ENCODE measurements at regions not wholly inside any gene's neighbourhood (a gene's known extent, or its start where the extent isn't known, plus 50 kb on each side); places are given as distances from the start of the nearest gene placed in this dataset.
"Not testable (repeated sequence)": the region's sequence is repeated elsewhere in the genome, so short reads cannot be mapped to it uniquely, and the experiment has no call there.

DNA sequence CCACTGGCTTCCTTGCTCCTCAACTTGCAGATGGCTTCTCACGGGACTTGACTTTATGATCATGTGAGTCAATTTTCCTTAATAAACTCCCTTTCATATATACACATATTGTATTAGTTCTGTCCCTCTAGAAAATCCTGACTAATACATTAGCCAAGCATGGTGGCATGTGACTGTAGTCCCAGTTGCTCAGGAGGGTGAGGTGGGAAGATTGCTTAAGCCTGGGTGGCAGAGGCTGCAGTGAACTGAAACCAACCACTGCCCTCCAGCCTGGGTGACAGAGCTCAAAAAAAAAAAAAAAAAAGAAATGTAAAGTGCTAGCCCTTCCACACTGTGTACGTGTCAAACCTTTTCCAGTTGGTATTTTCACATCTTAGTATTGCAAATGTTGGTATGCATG is 857.0 kb downstream of the LTN1 start:
- no peak for DNase-seq (ENCODE audit: low spot score)

DNA sequence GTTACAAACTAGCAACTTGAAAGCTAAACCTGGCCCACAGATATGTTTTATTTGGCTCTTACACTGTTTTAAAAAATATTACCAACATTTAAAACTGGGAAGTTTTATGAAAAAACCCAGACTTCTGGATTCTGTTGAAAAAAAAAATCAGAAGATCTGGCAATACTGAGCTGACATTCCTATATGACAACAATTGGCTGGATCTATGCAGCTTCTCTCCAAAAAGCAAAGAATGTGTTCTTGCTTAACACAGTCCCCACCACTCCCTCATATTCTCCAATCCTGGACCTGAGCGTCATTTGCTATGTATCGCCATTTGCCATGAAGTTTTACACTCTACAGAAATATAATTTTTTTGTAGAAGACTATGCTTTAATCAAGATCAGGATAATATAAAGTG is 859.6 kb downstream of the LTN1 start:
- no peak for DNase-seq (ENCODE audit: low spot score)

DNA sequence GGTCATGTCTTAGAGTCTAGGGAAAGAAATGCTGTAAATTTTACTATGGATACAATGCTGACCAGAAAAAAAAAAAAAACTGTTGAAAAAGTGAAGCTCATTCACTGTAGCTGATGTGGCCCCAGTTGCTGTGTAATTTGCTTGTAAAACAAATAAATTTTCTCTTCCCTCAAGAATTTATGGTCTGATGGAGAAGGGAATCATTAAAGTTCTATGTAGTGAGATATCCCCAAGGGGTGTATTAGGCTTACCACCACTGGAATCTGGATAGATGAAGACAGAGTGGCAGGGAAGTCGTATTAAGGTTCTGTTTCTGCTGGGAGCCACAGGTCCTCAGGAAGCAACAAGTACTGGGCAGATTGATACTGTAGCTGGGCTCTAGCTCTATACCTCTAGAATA is 860.0 kb downstream of the LTN1 start:
- no peak for DNase-seq (ENCODE audit: low spot score)

DNA sequence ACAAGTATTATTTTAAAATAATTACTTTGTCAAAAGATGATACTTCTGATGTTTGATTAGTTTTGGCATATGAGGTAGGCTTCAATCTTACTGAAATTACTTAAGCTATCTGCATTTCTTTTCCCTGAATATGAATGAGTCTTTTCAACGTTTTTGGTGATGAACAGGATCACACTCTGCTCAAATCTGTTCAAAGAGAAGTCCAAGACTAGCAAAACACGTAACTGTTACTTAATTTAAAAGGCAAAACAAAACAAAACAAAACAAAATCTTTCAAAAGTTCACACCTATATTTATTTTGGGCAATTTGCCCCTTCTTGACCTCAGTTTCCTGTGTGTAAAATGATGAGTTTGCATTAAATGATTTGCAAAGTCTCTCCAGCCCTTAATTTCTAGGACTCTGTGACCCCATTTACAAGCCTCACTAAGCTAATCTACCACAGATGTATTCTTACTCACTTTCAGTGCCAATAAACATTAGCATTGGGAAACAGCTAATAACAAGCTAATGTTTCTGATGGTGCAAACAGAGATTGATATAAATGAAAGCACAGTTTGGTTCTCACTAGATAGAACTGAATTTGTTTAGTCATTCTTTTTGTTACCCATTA is 865.4 kb downstream of the LTN1 start:
- no peak for DNase-seq (ENCODE audit: low spot score)

DNA sequence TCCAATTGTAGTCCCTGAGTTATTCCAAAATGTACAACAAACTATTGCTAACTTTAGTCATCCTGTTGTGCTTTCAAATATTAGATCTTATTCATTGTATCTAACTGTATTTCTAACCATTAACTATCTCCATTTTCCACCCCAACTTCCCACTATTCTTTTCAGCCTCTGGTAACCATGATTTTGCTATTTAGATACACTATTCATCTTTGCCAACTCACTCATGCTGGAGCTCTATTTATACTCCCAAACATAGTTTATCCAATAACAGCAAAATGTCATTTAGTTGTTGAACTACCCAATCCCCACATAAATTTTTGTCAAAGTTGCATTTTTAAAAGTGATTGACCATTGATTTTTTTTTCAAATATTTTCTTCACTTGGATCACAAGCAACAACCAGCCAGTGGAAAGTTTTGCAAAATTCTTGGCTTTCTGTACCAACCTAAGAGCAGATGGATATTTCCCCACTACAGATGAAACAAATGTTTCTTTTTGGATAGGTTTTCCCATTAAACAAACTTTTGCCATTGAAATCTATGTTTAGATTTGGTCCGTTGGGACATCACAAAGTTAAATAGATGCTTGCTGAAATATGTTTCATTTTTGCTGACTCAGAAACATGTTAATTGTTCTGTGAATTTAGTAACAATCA is 866.0 kb downstream of the LTN1 start:
- no peak for DNase-seq (ENCODE audit: low spot score)

DNA sequence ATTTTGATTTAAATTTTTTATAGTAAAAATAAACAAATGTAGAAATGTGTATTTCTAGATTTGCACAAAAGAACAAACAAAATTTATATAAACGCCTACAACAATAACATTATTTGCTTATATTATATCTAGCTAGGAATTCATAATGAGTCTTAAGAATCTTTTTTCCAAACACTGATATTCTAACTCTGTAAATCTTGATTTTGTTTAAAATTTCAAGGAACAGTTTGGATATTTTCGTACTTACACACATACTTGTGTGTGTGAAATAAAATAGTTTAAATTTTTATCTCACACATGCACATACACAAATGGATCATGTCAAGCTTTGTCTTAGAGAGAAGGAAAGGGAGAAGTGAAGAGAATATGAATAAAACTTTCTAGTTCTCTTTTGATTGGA is 868.1 kb downstream of the LTN1 start:
- no peak for DNase-seq (ENCODE audit: low spot score)

DNA sequence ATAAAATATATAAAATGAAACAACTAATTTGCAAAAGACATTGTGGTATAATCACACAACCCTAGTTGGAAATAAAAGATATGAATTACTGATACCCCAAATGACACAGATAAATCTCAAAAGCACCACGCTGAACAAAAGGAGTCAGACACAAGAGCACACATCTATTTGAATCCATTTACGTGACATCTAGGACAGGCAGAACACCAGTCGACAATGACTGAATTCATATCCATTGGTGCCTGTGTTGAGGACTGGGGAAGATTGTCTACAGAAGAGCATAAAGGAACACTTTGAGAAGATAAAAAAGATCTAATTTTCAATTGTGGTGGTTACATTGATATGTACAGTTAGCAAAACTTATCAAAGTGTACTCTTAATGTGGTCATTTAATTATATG is 874.1 kb downstream of the LTN1 start:
- DNase-seq (ENCODE audit: low spot score) = no peak

DNA sequence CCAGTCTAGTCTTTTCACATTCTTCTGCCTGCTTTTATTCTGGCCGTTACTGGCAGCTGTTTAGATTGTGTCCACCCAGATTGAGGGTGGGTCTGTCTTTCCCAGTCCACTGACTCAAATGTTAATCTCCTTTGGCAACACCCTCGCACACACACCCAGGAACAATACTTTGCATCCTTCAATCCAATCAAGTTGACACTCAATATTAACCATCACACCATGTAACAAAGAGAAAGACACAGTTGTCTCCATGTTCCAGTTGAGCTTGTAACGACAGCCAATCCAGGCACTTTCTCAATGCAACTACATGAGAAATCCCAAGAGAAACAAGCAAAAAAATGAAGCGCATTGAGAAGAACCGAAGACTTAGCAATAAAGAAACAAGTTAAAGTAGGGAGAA is 877.7 kb downstream of the LTN1 start:
- not testable (repeated sequence) for DNase-seq (ENCODE audit: low spot score)

DNA sequence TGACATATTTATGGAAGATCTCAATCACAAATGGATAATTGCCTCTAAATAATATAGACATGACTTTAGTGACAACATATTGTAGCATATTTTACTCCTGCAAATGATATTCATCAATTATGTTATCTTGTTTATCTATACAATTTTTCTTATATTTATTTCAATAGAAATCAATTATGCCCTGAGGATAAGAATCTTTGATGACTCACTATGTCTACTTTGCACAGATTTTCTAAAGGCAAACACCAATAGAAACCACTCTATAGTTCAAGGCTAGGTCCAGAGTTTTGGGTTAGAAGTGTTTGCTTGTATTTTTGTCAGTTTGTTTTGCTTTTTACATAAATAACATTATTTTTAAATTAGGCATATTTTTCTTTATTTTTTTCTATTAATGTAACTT is 879.0 kb downstream of the LTN1 start:
- no peak for DNase-seq (ENCODE audit: low spot score)

DNA sequence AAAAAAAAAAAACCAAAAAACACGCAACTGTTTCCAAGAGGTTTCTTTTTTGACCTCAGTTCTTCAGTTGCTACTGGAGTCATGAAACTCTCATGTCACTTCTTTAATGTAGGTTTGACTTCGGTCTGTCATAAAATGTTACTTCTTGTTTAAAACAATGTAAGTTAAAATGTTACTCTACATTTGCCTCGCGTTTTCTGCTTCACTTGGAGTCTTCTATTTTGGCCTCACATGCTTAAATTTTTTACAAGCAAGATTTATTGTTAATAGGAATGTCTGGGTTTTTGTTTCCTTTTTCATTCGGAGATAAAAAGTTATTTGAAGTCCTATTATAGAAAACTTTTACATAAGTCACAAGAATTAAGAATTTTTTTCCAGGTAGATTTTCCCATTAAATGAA is 880.2 kb downstream of the LTN1 start:
- DNase-seq (ENCODE audit: low spot score) = no peak

DNA sequence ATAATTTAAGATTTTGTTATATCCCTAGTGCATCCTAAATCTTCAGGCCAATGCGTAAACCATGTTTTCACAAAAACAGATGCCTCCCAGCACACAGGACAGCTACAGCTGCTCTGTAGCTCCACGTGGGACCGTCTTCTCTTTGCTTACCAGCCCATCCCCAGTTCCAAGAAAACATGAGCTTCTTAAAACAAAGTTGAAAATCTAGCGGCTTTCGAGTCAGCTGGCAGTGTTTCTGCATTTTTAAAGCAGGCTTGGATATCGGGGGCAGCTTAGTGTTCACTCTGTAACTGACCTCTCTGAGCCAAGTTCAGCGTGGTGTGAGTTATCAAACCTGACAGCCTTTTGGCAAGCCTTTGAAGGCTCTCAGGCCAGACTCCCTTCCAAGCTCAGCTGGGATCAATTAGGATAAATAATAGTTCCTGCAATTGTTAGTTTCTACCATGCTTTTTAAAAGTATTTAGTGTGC is 881.5 kb downstream of the LTN1 start:
- peak; percentile 71 for DNase-seq (ENCODE audit: low spot score)

DNA sequence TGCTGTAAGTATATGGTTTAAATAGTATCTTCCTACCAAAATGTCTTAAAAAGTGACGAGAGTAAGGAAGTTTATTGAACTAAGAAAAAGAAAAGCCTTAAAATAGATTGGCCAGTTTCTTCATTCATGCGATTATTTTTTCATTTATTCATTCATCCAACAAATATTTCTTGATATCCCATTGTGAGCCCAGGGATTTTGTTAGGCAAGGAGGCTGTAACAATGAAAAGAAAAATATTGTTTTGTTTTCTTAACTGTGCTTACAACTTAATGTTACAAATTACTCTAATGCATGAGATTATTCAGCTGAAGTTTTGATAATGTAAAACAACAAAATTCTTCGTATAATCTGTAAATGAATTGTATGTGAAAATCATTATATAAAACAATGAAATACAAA is 882.0 kb downstream of the LTN1 start:
- no peak for DNase-seq (ENCODE audit: low spot score)

DNA sequence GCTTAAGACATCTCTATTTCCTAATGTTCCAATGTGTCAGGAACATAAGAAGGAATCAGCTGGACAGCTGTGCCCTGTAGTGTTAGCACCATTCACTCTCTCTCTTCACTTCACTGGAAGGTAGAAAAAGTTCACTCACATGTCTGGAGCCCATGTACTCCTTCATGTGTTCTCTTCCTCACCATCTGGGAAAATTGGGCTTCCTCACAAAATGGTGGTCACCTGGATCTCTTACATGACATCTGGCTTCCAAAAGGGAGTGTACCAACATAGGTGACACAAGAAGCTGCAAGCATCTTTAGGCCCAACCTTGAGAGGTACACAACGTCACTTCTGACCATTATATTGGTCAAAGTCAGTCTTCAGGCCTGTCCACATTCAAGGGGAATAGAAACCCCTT is 882.6 kb downstream of the LTN1 start:
- DNase-seq (ENCODE audit: low spot score) = no peak

DNA sequence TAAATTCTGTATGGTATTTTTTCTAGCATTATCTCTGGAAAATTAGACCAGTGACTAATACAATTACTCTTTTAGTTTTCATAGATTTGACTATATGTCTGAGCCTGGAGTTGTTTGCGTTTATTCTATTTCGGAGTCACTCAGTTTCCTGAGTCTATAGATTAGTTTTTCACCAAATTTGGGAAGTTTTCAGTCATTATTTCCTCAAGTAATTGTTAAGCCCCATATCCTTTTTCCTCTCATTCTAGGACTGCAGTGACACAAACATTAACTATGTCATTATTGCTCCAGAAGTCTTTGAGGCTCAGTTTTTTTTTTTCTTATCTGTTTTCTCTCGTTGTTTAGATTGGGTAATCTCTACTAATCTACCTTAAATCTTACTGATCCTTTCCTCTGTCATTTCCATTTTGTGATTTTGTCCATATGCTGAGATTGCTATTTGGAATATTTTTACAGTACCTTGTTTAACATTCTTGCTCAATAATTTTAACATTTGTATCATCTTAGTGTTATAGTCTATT is 886.2 kb downstream of the LTN1 start:
- no peak for DNase-seq (ENCODE audit: low spot score)

DNA sequence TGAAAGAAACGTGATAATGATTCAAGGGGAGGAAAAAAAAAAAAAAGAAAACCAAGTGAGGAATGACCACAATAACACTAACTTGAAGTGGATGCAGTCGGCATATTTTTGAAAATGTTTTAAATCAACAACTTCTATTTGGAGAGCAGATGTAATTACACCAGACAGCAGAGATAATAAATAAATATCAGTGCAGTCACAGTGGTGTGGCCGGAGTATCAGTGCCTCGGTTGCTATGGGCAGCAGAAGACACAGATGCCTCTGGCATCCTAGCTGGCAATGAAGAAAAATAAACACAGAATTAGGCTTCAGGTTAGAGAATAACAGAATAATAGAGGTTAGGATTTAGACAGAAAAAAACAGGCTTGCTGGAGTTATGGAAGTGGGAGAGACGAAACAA is 888.3 kb downstream of the LTN1 start:
- DNase-seq (ENCODE audit: low spot score) = no peak

DNA sequence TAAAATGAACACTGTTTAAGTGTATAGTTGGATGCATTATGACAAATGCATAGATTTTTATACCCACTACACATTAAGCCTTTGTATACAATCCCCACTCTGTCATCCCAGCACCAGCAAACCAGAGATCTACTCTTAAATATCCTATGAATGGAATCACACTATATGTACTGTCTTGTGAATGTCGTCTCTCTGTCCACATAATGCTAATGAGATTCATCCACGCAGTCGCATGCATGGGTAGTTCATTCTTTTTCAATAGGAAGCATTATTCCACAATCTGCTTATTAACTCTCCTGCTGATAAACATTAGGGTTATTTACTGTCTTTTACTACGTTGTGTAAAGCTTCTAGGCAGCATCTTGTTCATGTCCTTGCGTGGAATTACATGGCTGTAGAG is 892.3 kb downstream of the LTN1 start:
- DNase-seq (ENCODE audit: low spot score) = no peak

DNA sequence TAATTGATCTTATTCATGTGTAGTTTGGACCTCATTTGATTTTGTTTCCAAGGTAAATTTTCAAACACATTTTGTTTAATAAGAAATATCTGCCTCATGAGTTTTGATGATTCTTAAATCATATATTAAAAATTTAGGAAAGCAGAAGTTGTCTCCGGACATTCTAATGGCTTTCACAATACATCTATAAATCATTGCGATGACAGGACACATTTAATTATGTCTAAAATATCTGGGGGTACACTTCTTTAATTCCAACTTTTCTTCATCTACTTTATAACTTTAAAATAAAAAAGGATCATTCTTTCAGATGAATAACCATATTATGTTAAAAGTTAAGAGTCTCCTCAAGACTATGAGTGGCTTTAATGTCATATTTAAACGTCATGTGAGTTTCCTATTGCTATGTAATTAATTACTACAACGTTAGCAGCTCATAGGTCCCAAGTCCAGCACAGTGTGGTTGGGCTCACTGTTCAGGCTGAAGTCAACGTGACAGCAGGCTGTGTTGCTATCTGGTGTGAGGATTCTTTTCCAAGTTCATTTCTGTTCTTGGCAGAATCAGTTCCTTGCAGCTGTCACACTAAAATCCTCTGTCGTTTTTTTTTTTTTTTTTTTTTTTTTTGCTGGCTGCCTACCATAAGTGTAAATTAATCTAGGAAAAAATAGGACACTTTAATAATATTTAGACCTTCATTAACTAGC is 893.5 kb downstream of the LTN1 start:
- peak; percentile 56 for DNase-seq (ENCODE audit: low spot score)

DNA sequence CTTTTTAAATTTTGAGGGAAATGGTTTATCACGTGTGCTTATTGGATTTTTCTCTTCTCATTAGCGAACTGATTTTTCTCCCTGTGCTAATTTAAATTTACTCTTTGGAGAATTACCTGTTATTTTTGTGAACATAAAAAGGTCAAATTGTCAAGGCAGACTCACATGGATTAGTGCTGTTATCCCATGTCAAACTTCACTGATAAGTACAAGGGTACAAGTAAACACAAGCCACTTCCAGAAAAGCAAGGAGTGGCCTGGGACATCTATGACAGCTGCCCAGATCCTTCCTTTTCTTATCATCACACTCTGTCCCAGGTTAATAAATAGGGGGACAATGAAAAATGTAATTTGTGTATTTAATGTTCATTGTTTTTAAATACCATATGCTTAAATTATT is 901.2 kb downstream of the LTN1 start:
- no peak for DNase-seq (ENCODE audit: low spot score)

DNA sequence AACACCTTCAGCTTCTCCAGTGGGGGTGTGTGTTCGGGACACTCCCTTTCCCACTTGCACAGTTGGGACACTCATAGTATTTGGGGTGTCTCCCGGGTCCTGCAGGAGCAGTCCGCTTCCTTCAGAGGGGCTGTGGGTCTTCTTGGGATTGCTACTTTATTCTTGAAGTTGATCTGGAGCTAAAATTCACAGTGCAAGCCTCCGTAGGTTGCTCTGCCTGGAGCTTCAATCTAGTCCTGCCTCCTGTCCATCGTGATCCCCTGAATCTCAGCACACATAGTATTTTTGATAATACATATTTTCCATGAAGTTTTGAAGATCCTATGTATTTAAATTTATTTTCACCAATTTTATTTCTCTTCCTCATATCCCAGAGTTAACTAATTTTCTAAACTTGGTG is 902.1 kb downstream of the LTN1 start:
- no peak for DNase-seq (ENCODE audit: low spot score)

DNA sequence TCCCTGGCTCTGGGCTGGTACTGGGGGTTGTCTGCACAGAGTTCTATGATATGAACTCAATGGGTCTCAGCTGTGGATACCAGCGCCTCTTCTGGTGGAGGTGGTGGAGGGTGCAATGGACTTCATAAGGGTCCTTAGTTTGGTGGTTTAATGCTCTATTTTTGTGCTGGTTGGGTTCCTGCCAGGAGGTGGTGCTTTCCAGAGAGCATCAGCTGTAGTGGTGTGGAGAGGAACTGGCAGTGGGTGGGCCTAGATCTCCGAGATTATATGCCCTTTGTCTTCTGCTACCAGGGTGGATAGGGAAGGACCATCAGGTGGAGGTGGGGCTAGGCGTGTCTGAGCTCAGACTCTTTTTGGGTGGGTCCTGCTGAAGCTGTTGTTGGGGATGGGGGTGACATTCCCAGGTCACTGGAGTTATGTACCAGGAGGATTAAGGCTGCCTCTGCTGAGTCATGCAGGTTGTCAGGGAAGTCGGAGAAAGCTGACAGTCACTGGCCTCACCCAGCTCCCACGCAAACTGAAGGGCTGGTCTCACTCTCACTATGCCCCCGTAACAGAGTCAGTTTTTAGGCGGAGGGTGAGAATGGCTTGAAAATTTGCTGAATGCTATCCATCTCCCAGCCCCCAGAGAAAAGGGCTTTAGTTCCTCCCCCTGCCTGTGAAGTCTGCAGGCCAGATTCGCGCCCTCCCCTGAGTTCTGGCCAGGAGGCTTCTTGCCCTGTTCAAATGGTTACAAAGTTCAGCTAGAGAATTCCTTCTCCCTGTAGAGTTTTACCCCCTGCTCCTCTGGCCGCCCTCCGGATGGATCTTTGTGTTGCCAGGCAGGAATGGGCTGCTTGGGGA is 902.9 kb downstream of the LTN1 start:
- DNase-seq (ENCODE audit: low spot score) = peak; percentile 24

DNA sequence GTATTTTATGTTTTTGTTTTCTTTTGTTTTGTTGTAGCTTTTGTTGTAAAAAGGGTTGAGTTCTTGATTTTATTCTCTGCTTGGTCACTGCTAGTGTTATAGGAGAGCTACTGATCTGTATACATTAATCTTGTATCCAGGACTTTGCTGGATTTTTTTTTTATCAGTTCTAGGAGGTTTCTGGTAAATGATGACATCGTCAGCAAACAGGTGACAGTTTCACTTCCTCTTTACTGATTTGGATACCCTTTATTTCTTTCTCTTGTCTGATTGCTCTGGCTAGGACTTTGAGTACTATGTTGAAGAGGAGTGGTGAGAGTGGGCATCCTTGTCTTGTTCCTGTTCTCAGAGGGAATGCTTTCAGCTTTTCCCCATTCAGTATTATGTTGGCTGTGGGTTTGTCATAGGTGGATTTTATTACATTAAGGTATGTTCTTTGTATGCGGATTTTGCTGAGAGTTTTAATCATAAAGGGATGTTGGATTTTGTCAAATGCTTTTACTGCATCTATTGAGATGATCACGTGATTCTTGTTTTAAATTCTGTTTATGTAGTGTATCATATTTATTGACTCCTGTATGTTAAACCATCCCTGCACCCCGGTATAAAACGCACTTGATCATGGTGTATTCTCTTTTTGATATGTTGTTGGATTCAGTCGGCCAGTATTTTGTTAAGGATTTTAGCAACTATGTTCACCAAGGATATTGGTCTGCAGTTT is 905.7 kb downstream of the LTN1 start:
- no peak for DNase-seq (ENCODE audit: low spot score)

DNA sequence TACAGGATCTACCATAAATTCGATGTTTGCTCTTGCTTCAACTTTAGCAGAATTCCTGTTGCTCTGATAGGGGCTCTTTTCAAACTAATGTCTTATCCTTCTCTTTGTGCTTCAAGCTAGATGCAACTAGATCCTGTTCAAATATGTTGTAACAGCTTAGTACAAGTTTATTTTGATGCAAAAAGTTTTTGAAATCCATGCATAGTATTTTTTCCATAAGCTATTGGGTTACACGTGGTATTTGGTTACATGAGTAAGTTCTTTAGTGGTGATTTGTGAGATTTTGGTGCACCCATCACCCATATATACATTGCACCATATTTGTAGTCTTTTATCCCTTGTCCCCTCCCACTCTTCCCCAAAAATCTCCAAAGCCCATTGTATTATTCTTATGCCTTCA is 907.7 kb downstream of the LTN1 start:
- DNase-seq (ENCODE audit: low spot score) = no peak

Data from mucosa of gallbladder (tissue), 1 donor.